MM.1S (cell line): ENCODE measurements at regions not wholly inside any gene's neighbourhood (a gene's known extent, or its start where the extent isn't known, plus 50 kb on each side); places are given as distances from the start of the nearest gene placed in this dataset.

Experiments
- CTCF ChIP-seq: fragments of 300-600 bp; sonication (generic); IDR thresholded peaks from 2 replicates; pipeline ENCODE4 v1.5.1; 2016; ENCODE audit warnings: antibody characterized with exemption, low read length, mixed read lengths
- EZH2phosphoT487 ChIP-seq: fragments of 300-600 bp; sonication (generic); IDR thresholded peaks from 2 replicates; pipeline ENCODE4 v1.6.1; 2018; ENCODE audit warnings: antibody characterized with exemption, low read length

- TF ChIP-seq CTCF (no peak), EZH2phosphoT487 (no peak)
These were observed 73.3 kb upstream of the FAM171A1 start for GRCh38 chr10:15444105-15445005.
